ENCODE measurements at regions not wholly inside any gene's neighbourhood (a gene's known extent, or its start where the extent isn't known, plus 50 kb on each side); places are given as distances from the start of the nearest gene placed in this dataset.

DNA sequence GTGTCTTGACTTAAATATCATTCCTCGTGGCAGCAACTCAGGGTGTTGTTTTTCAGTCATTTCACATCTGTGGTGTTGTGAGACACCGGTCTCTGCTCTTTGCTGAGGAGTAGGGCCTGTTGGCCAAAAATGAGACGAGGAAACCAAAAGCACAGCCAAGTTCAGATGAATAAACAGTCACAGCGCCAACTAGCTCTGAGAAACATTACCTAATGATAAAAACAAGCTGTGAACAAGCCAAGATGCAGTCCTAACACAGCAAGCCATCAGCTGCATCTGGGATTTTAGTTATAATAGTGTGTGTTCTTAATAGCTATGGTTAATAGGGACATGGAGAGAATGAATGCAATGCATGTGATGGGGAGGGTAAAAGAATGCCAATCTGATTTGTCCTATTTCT lies 843.4 kb upstream of the DPPA4 start:
- no peaks in the 10 kb centered on the region for H3K4me1 ChIP-seq (ENCODE audit: insufficient read depth)
- H3K79me2 ChIP-seq, result no peaks in the 10 kb centered on the region
- H3K4me2 ChIP-seq, result no peak overlapping the region
- DNase-seq (ENCODE audit: low spot score), result no peak
- no peaks in the 10 kb centered on the region for H3K36me3 ChIP-seq (replicated peaks; ENCODE audit: insufficient read depth, low read depth)
- H3K27ac ChIP-seq, result no peak overlapping the region
- no peaks in the 10 kb centered on the region for H3K9me3 ChIP-seq (ENCODE audit: low read depth)
- H4K20me1 ChIP-seq (ENCODE audit: insufficient read depth, poor library complexity, severe bottlenecking), result no peaks in the 10 kb centered on the region
- no peaks in the 10 kb centered on the region for H3K9me2 ChIP-seq (replicated peaks; ENCODE audit: insufficient read depth)
- no peak for TF ChIP-seq EZH2 (IDR thresholded peaks at IDR 0.05; ENCODE audit: borderline replicate concordance)
- TF ChIP-seq EZH2phosphoT487 (IDR thresholded peaks at IDR 0.05; ENCODE audit: low read depth, severe bottlenecking, unreplicated experiment), result no peak
- TF ChIP-seq, protein P1, sequence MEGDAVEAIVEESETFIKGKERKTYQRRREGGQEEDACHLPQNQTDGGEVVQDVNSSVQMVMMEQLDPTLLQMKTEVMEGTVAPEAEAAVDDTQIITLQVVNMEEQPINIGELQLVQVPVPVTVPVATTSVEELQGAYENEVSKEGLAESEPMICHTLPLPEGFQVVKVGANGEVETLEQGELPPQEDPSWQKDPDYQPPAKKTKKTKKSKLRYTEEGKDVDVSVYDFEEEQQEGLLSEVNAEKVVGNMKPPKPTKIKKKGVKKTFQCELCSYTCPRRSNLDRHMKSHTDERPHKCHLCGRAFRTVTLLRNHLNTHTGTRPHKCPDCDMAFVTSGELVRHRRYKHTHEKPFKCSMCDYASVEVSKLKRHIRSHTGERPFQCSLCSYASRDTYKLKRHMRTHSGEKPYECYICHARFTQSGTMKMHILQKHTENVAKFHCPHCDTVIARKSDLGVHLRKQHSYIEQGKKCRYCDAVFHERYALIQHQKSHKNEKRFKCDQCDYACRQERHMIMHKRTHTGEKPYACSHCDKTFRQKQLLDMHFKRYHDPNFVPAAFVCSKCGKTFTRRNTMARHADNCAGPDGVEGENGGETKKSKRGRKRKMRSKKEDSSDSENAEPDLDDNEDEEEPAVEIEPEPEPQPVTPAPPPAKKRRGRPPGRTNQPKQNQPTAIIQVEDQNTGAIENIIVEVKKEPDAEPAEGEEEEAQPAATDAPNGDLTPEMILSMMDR (IDR thresholded peaks at IDR 0.05; ENCODE audit: poor library complexity), result no peak
- no peaks in the 10 kb centered on the region for H3K27me3 ChIP-seq
- no peak overlapping the region for H3K4me3 ChIP-seq
- no peak overlapping the region for H2AFZ ChIP-seq
- WGBS (ENCODE audit: low lambda C conversion rate, missing lambda C conversion rate), result 87% methylated on average over 4 of the region's 4 CpGs

DNA sequence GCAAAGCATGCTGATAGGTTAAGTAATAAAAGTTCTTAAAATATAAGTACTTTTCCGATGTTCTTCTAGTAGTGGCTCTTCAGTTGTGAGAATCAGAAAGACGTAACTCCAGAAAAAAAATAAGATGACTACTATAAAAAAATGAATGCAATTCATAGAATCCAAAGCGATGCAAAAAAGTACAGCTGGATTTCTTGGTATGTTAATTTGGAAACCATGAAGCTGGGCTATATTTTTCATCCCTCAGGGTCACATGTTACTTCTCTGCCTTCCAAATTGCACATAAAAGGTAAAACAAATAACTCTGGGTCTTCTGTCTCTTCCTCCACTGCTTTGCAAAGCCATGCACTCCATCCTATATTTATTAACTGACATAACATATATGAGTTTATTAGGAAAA lies 843.9 kb upstream of the DPPA4 start:
- WGBS (ENCODE audit: low lambda C conversion rate, missing lambda C conversion rate), result 92% methylated on average over 3 of the region's 3 CpGs
- Histone ChIP-seq H3K4me3 (no peak overlapping the region), H3K27me3 (no peaks in the 10 kb centered on the region), H4K20me1 (ENCODE audit: insufficient read depth, poor library complexity, severe bottlenecking) (no peaks in the 10 kb centered on the region), H3K79me2 (no peaks in the 10 kb centered on the region), H3K9me3 (ENCODE audit: low read depth) (no peaks in the 10 kb centered on the region), H3K36me3 (replicated peaks; ENCODE audit: insufficient read depth, low read depth) (no peaks in the 10 kb centered on the region), H3K4me1 (ENCODE audit: insufficient read depth) (no peaks in the 10 kb centered on the region), H2AFZ (no peak overlapping the region), H3K4me2 (no peak overlapping the region), H3K27ac (no peak overlapping the region), H3K9me2 (replicated peaks; ENCODE audit: insufficient read depth) (no peaks in the 10 kb centered on the region)
- TF ChIP-seq, protein P1 (IDR thresholded peaks at IDR 0.05; ENCODE audit: poor library complexity), result no peak
- TF ChIP-seq EZH2 (IDR thresholded peaks at IDR 0.05; ENCODE audit: borderline replicate concordance) (no peak), EZH2phosphoT487 (IDR thresholded peaks at IDR 0.05; ENCODE audit: low read depth, severe bottlenecking, unreplicated experiment) (no peak)
- no peak for DNase-seq (ENCODE audit: low spot score)

DNA sequence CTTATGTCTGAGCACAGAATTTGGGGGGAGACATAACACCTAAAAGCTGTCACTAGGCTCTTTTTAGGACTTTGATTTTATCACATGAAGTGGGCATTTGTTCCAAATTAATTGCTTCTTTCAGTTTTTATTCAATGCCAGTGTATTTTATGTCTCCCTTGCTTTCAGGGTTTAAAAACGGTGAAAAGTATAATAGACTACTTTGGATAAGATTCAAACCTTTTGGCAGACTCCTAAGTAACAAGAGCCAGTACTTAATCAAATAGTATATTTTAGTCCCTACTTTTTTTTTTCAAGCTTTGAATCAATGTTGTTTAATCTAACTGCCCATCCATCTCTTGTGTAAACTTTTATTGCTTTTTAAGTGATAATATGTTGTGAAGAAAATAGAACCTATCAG lies 847.2 kb upstream of the DPPA4 start:
- DNase-seq (ENCODE audit: low spot score), result no peak
- Histone ChIP-seq H3K27ac (no peak overlapping the region), H3K36me3 (replicated peaks; ENCODE audit: insufficient read depth, low read depth) (no peaks in the 10 kb centered on the region), H3K4me2 (no peak overlapping the region), H3K9me3 (ENCODE audit: low read depth) (no peaks in the 10 kb centered on the region), H3K27me3 (no peaks in the 10 kb centered on the region), H3K4me1 (ENCODE audit: insufficient read depth) (no peaks in the 10 kb centered on the region), H3K4me3 (no peak overlapping the region), H2AFZ (no peak overlapping the region), H3K79me2 (no peaks in the 10 kb centered on the region), H4K20me1 (ENCODE audit: insufficient read depth, poor library complexity, severe bottlenecking) (no peaks in the 10 kb centered on the region), H3K9me2 (replicated peaks; ENCODE audit: insufficient read depth) (no peaks in the 10 kb centered on the region)
- TF ChIP-seq EZH2phosphoT487 (IDR thresholded peaks at IDR 0.05; ENCODE audit: low read depth, severe bottlenecking, unreplicated experiment) (no peak), EZH2 (IDR thresholded peaks at IDR 0.05; ENCODE audit: borderline replicate concordance) (no peak)
- TF ChIP-seq, protein P1 (IDR thresholded peaks at IDR 0.05; ENCODE audit: poor library complexity), result no peak
- 63% methylated on average over 1 of the region's 1 CpG for WGBS (ENCODE audit: low lambda C conversion rate, missing lambda C conversion rate)

DNA sequence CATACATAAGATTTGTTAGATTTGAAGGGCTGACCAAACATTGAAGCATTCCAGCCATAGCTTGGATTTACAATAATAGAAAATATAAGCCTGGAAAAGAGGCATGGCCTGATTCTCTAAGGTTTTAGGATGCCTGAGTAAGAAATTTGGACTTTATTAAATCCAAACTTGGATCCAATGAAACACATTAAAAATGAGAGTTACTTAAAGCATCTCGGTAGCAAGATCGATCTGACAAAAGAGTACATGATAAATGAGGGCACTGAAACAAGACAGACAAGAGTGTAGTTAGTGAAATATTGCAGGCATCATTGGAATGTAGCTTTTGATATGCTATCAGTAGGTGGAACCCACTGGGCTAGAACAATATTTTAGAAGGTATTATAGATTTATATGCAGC lies 855.7 kb upstream of the DPPA4 start:
- H4K20me1 ChIP-seq (ENCODE audit: insufficient read depth, poor library complexity, severe bottlenecking), result no peaks in the 10 kb centered on the region
- TF ChIP-seq, protein P1 (IDR thresholded peaks at IDR 0.05; ENCODE audit: poor library complexity), result no peak
- no peak for TF ChIP-seq EZH2 (IDR thresholded peaks at IDR 0.05; ENCODE audit: borderline replicate concordance)
- TF ChIP-seq EZH2phosphoT487 (IDR thresholded peaks at IDR 0.05; ENCODE audit: low read depth, severe bottlenecking, unreplicated experiment), result no peak
- H3K36me3 ChIP-seq (replicated peaks; ENCODE audit: insufficient read depth, low read depth), result no peaks in the 10 kb centered on the region
- WGBS (ENCODE audit: low lambda C conversion rate, missing lambda C conversion rate), result 51% methylated on average over 2 of the region's 2 CpGs
- H2AFZ ChIP-seq, result no peak overlapping the region
- H3K27ac ChIP-seq, result no peak overlapping the region
- H3K9me2 ChIP-seq (replicated peaks; ENCODE audit: insufficient read depth), result no peaks in the 10 kb centered on the region
- no peaks in the 10 kb centered on the region for H3K27me3 ChIP-seq
- H3K4me3 ChIP-seq, result no peak overlapping the region
- no peaks in the 10 kb centered on the region for H3K4me1 ChIP-seq (ENCODE audit: insufficient read depth)
- no peak for DNase-seq (ENCODE audit: low spot score)
- no peaks in the 10 kb centered on the region for H3K79me2 ChIP-seq
- H3K9me3 ChIP-seq (ENCODE audit: low read depth), result no peaks in the 10 kb centered on the region
- no peak overlapping the region for H3K4me2 ChIP-seq
